HL-60 (cell line): ENCODE measurements at regions not wholly inside any gene's neighbourhood (a gene's known extent, or its start where the extent isn't known, plus 50 kb on each side); places are given as distances from the start of the nearest gene placed in this dataset.

Experiments
- DNase-seq, 2 experiments: peaks; one replicate each; pipeline ENCODE4 v3.0.0-alpha.2; 2010 to 2020; ENCODE audit warnings: low read depth in 1 of 2, low spot score in 1 of 2
- H3K27ac ChIP-seq: fragments of 250-450 bp; sonication (Bioruptor Pico); replicated peaks from 2 replicates; pipeline ENCODE4 v1.5.1; 2020; ENCODE audit warnings: mild to moderate bottlenecking, moderate library complexity
- H3K27me3 ChIP-seq: fragments of 250-450 bp; sonication (Bioruptor Pico); 2 replicates; pipeline ENCODE4 v1.5.1; 2021; ENCODE audit warnings: mild to moderate bottlenecking, moderate library complexity; ENCODE audit not compliant: insufficient read depth, poor library complexity, severe bottlenecking
- H3K4me3 ChIP-seq: replicated peaks from 2 replicates; pipeline ENCODE4 v1.5.1; 2011; ENCODE audit warnings: mild to moderate bottlenecking, control low read depth, low read length; ENCODE audit not compliant: insufficient read depth
- CTCF ChIP-seq: IDR thresholded peaks from one replicate; pipeline ENCODE4 v1.5.1; 2011; ENCODE audit warnings: low read length, control low read depth, inconsistent platforms; ENCODE audit not compliant: insufficient read depth
- GABPA ChIP-seq: IDR thresholded peaks from 2 replicates; pipeline ENCODE4 v1.6.1; 2012; ENCODE audit warnings: low read depth
- POLR2AphosphoS5 ChIP-seq: IDR thresholded peaks from 2 replicates; pipeline ENCODE4 v1.6.1; 2012; ENCODE audit warnings: low read depth
- REST ChIP-seq: IDR thresholded peaks from 2 replicates; pipeline ENCODE4 v1.6.1; 2012; ENCODE audit warnings: low read depth; ENCODE audit not compliant: insufficient replicate concordance
- SPI1 ChIP-seq: IDR thresholded peaks from 2 replicates; pipeline ENCODE4 v1.6.1; 2012; ENCODE audit warnings: low read depth, mild to moderate bottlenecking, borderline replicate concordance

- Histone ChIP-seq H3K4me3 (no peak overlapping the region), H3K27ac (no peak overlapping the region)
Measured at GRCh38 chr2:224102991-224103390, 63.9 kb upstream of the SERPINE2 start.

GRCh38 chr2:224101820-224102630 lies 62.9 kb upstream of the SERPINE2 start:
- H3K27ac ChIP-seq: no peak overlapping the region
- TF ChIP-seq GABPA (no peak), POLR2AphosphoS5 (no peak), SPI1 (no peak), CTCF (no peak), REST (no peak)

More at GRCh38 chr2:224102991-224103390, 63.9 kb upstream of the SERPINE2 start:
- DNase-seq: no peak
- no peaks in the 10 kb centered on the region for H3K27me3 ChIP-seq
- TF ChIP-seq CTCF (no peak), POLR2AphosphoS5 (no peak), SPI1 (no peak), GABPA (no peak), REST (no peak)

GRCh38 chr2:224099861-224100643 lies 61.0 kb upstream of the SERPINE2 start:
- DNase-seq: no peak
- no peak for TF ChIP-seq GABPA
- no peak for TF ChIP-seq REST
- TF ChIP-seq POLR2AphosphoS5: no peak
- TF ChIP-seq CTCF: no peak
- TF ChIP-seq SPI1: no peak
- Histone ChIP-seq H3K4me3 (no peak overlapping the region), H3K27me3 (no peaks in the 10 kb centered on the region), H3K27ac (no peak overlapping the region)

More at GRCh38 chr2:224101820-224102630, 62.9 kb upstream of the SERPINE2 start:
- no peak overlapping the region for H3K4me3 ChIP-seq
- no peaks in the 10 kb centered on the region for H3K27me3 ChIP-seq
- peak in 1 of 2 experiments; percentile 16 for DNase-seq
